ENCODE measurements at regions not wholly inside any gene's neighbourhood (a gene's known extent, or its start where the extent isn't known, plus 50 kb on each side); places are given as distances from the start of the nearest gene placed in this dataset.

DNA sequence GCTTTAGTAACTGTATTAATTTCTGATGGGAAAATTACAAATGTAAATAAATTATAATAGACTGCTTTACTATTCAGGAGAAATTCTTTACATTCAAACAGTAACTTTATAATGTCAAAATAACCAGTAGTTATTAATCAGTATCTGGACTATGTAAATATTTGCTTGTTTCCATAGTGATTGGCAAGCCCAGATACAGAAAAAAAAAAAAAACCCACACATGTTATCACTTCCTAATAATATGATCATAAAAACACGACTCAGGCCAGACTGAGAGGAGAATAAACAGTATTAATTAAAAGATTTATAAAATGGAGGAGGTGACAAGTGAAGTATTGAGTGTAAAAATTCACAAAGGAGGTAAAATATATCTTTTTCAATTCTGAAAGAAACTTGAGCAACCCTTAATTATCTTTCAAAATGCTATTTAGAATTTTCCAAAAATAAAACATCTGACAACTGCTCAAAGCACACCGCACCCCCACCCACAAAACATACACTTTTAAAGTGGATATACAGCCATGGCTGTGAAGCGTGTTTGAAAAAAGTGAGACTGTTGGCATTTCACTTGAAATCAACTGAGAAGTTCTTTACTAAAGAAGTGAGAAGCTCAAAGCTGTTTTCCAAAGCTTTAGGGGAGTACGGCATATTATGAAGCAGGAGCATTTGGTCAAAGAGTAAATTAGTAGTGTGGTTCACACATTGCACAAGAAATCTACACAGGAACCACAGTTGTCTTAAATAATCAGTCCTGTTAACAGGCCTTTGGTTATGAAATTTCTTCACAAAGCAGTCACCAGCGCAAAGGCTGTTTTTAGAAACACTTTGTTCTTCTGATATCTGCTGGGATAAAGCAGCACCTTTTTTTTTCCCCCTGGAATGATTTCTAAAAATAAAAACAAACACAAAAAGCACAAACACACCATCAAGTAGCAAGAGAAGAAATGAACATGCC lies 475.8 kb downstream of the TXNL1 start:
- Histone ChIP-seq H3K9me3 (ENCODE audit: insufficient read depth, low read depth, low read length) (no peaks in the 10 kb centered on the region), H3K27me3 (ENCODE audit: insufficient read depth, low read length) (no peaks in the 10 kb centered on the region), H3K4me2 (ENCODE audit: low read length) (no peak overlapping the region), H3K36me3 (ENCODE audit: insufficient read depth, low read length) (no peaks in the 10 kb centered on the region), H2AFZ (ENCODE audit: low read depth, low read length) (no peak overlapping the region), H3K4me1 (ENCODE audit: insufficient read depth, low read length) (peaks cover 8% of the 10 kb centered on the region), H3K9ac (ENCODE audit: low read length) (no peak overlapping the region), H3K4me3 (ENCODE audit: insufficient read depth, low read depth, low read length) (no peak overlapping the region), H3K27ac (ENCODE audit: low read depth, low read length) (no peak overlapping the region), H4K20me1 (ENCODE audit: insufficient read depth, low read length) (no peaks in the 10 kb centered on the region), H3K79me2 (ENCODE audit: insufficient read depth, low read length) (no peaks in the 10 kb centered on the region)
- no peaks in the 10 kb centered on the region for H3K27me3 Mint-ChIP-seq (ENCODE audit: low read depth, unreplicated experiment)
- H3K27ac Mint-ChIP-seq (ENCODE audit: unreplicated experiment), result peak overlapping the region; percentile 54
- H3K36me3 Mint-ChIP-seq (ENCODE audit: low read depth, unreplicated experiment), result peaks cover 2% of the 10 kb centered on the region
- peaks cover 25% of the 10 kb centered on the region for H3K4me1 Mint-ChIP-seq (ENCODE audit: low read depth, unreplicated experiment)
- no peak overlapping the region for H3K4me3 Mint-ChIP-seq (ENCODE audit: unreplicated experiment)
- no peak for TF ChIP-seq EZH2 (IDR thresholded peaks at IDR 0.05; ENCODE audit: insufficient read depth, low read length)
- TF ChIP-seq, protein P1, sequence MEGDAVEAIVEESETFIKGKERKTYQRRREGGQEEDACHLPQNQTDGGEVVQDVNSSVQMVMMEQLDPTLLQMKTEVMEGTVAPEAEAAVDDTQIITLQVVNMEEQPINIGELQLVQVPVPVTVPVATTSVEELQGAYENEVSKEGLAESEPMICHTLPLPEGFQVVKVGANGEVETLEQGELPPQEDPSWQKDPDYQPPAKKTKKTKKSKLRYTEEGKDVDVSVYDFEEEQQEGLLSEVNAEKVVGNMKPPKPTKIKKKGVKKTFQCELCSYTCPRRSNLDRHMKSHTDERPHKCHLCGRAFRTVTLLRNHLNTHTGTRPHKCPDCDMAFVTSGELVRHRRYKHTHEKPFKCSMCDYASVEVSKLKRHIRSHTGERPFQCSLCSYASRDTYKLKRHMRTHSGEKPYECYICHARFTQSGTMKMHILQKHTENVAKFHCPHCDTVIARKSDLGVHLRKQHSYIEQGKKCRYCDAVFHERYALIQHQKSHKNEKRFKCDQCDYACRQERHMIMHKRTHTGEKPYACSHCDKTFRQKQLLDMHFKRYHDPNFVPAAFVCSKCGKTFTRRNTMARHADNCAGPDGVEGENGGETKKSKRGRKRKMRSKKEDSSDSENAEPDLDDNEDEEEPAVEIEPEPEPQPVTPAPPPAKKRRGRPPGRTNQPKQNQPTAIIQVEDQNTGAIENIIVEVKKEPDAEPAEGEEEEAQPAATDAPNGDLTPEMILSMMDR (IDR thresholded peaks at IDR 0.05; ENCODE audit: insufficient read depth, low read depth, low read length), result no peak
- FAIRE-seq, result no peak
- peak; percentile 42 for DNase-seq (ENCODE audit: low read depth)
- H3K9me3 Mint-ChIP-seq (ENCODE audit: unreplicated experiment), result peaks cover 2% of the 10 kb centered on the region

GRCh38 chr18:56161566-56162260 lies 476.7 kb downstream of the TXNL1 start:
- Mint-ChIP-seq H3K4me1 (ENCODE audit: low read depth, unreplicated experiment) (peaks cover 22% of the 10 kb centered on the region), H3K36me3 (ENCODE audit: low read depth, unreplicated experiment) (peaks cover 2% of the 10 kb centered on the region), H3K9me3 (ENCODE audit: unreplicated experiment) (peaks cover 2% of the 10 kb centered on the region), H3K4me3 (ENCODE audit: unreplicated experiment) (no peak overlapping the region), H3K27ac (ENCODE audit: unreplicated experiment) (peak overlapping the region; percentile 88), H3K27me3 (ENCODE audit: low read depth, unreplicated experiment) (no peaks in the 10 kb centered on the region)
- no peaks in the 10 kb centered on the region for H3K79me2 ChIP-seq (ENCODE audit: insufficient read depth, low read length)
- H3K4me3 ChIP-seq (ENCODE audit: insufficient read depth, low read depth, low read length), result no peak overlapping the region
- TF ChIP-seq, protein P1 (IDR thresholded peaks at IDR 0.05; ENCODE audit: insufficient read depth, low read depth, low read length), result no peak
- no peak overlapping the region for H3K27ac ChIP-seq (ENCODE audit: low read depth, low read length)
- DNase-seq (ENCODE audit: low read depth) (no peak), FAIRE-seq (peak; percentile 49)
- peaks cover 3% of the 10 kb centered on the region for H3K4me1 ChIP-seq (ENCODE audit: insufficient read depth, low read length)
- no peaks in the 10 kb centered on the region for H3K36me3 ChIP-seq (ENCODE audit: insufficient read depth, low read length)
- H4K20me1 ChIP-seq (ENCODE audit: insufficient read depth, low read length), result no peaks in the 10 kb centered on the region
- H3K27me3 ChIP-seq (ENCODE audit: insufficient read depth, low read length), result no peaks in the 10 kb centered on the region
- H3K9me3 ChIP-seq (ENCODE audit: insufficient read depth, low read depth, low read length), result no peaks in the 10 kb centered on the region
- H2AFZ ChIP-seq (ENCODE audit: low read depth, low read length), result no peak overlapping the region
- H3K4me2 ChIP-seq (ENCODE audit: low read length), result no peak overlapping the region
- H3K9ac ChIP-seq (ENCODE audit: low read length), result no peak overlapping the region
